ENCODE measurements at regions not wholly inside any gene's neighbourhood (a gene's known extent, or its start where the extent isn't known, plus 50 kb on each side); places are given as distances from the start of the nearest gene placed in this dataset.

- no peak for TF ChIP-seq CTCF (IDR thresholded peaks at IDR 0.05)
- TF ChIP-seq POLR2A (IDR thresholded peaks at IDR 0.05): no peak
These were observed 175.4 kb upstream of the FRG1 start for GRCh38 chr4:189765301-189765700.

Measured in thyroid gland (tissue), 4 donors.